ENCODE measurements at regions not wholly inside any gene's neighbourhood (a gene's known extent, or its start where the extent isn't known, plus 50 kb on each side); places are given as distances from the start of the nearest gene placed in this dataset.

DNA sequence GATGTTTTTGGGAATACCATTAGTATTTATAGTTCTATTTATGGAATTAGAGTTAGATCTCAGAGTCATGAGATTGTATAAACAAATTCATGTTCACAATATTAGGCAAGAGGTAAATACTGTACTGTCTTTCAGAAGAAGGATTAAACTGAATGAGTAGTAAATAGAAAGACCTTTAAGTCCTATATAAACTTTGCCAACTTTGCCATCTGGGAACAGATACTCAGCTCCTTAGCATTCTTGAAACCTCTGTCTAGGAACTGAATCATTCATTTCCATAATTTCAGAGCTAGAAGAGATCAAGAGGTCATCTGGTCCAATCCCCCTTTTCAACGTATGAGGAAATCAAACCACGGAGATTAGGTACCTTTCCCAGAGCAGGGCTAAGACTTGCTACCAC, 141.1 kb downstream of the CAND1 start:
- no peak for TF ChIP-seq EP300 (IDR thresholded peaks at IDR 0.05)
- TF ChIP-seq, protein P1, sequence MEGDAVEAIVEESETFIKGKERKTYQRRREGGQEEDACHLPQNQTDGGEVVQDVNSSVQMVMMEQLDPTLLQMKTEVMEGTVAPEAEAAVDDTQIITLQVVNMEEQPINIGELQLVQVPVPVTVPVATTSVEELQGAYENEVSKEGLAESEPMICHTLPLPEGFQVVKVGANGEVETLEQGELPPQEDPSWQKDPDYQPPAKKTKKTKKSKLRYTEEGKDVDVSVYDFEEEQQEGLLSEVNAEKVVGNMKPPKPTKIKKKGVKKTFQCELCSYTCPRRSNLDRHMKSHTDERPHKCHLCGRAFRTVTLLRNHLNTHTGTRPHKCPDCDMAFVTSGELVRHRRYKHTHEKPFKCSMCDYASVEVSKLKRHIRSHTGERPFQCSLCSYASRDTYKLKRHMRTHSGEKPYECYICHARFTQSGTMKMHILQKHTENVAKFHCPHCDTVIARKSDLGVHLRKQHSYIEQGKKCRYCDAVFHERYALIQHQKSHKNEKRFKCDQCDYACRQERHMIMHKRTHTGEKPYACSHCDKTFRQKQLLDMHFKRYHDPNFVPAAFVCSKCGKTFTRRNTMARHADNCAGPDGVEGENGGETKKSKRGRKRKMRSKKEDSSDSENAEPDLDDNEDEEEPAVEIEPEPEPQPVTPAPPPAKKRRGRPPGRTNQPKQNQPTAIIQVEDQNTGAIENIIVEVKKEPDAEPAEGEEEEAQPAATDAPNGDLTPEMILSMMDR (IDR thresholded peaks at IDR 0.05): no peak

Measured in tibial nerve (tissue), 4 donors.